IPS DF 4.7 (cell line): ENCODE measurements at regions not wholly inside any gene's neighbourhood (a gene's known extent, or its start where the extent isn't known, plus 50 kb on each side); places are given as distances from the start of the nearest gene placed in this dataset.
"Not testable (repeated sequence)": the region's sequence is repeated elsewhere in the genome, so short reads cannot be mapped to it uniquely, and the experiment has no call there.

Experiments used
- DNase-seq: peaks from one replicate; pipeline ENCODE4 v3.0.0-alpha.2; 2013; ENCODE audit warnings: low spot score; ENCODE audit errors: extremely low read depth

DNA sequence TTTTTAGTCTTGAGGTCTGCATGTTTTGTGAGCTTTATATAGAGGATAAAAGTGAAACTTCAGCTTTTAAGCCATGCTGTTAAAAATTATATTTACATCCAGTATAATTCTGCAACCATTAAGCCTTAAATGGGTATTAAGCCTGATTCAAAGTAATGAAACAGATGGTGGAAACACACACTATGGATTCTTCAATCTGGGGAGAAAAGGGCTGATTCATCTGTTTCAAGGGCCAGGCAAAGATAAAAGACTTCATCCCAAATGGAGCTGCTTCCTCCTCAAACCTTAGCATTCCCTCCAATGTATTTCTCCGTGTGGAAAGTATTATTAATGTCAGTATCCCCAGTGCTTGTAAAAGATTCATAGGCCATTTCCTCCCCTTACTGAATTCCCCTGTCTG, 367.4 kb upstream of the ZFHX3 start:
- no peak for DNase-seq

DNA sequence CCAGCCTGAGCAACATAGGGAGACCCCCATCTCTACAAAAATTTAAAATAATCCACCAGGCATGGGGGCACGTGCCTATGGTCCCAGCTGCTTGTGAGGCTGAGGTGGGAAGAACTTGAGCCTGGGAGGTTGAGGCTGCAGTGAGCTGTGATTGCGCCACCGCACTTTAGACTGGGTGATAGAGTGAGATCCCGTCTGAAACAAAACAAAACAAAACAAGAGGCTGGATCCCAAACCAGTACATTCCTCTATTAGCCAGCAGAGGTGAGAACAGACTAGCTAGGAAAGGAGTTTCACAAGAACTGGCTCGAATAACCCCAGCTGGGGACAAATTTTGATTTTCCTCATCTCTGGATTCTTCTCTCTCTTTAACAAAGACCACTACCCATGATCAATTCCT, 366.7 kb upstream of the ZFHX3 start:
- no peak for DNase-seq

DNA sequence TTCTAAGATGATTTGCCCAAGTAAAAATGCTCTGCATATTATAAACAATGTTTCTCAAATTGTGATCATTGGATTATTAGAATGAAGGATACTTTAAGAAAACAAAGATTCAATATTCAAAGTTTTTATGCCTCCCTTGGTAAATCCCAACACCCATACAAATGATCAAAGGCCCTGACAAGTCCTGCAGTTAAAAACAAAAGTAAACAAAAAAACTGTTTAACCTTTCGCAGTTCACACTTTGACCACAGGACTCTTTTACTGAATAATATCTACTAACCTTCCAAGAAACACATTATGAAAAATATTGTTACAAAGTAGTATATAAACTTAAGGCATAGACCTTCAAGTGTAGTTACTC, 365.9 kb upstream of the ZFHX3 start:
- no peak for DNase-seq

DNA sequence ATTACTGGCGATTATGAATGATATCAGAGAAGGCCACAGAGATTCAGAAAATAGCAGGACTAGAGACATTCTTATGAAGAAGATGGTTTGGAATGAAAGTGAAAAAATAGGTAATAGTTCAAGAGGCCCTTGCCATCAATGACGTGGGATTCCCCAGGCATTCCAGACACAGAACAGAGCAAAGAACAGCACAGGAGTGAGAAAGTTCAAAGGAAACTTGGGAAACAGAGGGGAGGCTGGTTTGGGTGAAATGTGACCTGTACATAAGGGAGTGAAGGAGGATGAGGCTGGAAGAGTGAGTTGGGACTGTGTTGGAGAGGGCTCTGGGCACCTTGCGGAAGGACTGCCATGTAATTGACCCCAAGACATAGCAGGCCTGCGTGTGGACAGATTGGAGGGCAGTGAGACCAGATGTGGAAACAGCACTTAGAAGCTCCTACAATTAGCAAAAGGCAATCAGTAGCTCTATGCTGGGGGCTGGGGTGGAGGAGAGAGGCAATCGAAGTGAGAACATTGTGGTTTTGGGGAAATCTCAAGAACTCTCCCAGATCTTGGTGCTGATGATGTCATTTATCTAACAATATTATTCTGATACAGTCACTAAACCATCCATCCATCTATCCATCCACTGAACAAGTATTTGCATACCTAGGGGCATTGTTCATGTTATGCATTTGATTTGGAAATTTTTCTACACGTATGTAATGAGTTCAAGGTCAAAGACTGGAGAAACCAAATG, 365.3 kb upstream of the ZFHX3 start:
- no peak for DNase-seq

DNA sequence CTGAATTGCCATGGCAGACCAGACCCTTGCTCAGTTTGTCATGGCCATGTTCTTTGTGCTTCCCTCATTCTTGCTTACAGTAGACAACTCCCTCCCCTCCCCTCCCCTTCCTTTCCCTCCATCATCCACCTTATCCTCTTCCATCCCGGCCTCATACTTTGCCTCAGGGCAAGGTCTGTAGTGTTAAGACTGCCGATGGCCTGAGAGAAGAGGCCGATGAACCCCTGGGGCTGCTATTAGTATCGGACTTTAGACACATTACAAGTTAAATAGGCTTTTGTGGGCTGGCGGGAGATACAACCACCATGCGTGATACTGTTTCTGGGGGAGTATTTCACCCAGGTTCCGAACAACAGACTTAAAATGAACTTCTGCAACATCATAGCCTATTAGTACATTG, 364.5 kb upstream of the ZFHX3 start:
- no peak for DNase-seq

DNA sequence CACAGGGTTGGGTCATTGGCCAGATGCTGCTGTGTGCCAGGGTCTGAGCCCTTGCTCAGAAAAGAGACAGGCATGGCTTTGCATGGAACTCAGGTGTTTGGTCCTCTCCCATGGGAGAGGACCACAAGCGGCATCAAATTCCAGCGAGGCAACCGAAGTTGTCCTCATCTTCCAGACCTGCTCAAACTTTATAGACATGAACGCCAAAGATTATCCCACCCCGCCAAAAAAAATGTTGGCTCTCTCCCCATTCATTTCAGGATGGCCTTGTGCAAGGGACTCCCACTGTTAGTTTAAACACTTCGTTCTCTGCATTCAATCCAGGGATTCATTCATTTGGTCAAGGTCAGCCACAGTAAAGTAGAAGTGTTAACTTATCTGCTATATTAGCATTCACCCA, 360.8 kb upstream of the ZFHX3 start:
- no peak for DNase-seq

DNA sequence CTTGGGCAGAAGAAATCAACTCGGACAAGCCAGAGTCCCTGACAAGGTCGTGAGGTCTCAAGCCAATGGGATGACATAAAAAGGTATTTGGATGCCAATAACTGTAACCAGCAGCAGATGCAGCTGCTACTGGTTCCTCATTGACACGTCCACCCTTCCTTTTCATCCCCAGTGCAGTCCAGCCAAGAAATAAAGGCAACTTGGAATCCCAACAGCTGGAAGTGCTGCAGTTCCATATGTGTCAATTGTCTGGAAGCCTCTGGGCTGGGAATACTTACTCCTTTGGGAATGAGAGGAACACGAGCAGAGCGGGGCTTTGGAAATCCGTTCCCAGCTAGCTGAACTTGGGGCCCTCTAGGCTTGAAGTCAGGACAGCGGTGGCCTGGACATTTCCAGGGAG, 360.4 kb upstream of the ZFHX3 start:
- DNase-seq = no peak

DNA sequence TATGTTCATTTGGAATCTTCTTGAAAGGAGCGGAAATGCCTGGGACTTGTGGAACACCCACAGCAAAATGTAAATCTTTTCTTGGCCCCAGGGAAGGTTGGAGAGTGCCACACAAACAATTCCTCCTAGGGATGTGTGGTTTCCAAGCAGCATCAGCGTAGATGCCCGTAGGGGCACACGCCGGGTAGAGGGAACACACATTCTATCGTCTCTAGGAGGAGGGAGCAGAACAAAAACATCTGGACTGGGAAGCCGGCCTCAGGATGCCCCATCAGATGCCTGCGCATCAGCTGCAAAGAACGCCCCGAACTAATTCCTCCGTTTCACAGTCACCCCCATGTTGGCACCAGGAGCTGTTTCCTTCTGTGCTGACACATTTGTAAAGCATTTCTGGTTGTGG, 357.9 kb upstream of the ZFHX3 start:
- no peak for DNase-seq

DNA sequence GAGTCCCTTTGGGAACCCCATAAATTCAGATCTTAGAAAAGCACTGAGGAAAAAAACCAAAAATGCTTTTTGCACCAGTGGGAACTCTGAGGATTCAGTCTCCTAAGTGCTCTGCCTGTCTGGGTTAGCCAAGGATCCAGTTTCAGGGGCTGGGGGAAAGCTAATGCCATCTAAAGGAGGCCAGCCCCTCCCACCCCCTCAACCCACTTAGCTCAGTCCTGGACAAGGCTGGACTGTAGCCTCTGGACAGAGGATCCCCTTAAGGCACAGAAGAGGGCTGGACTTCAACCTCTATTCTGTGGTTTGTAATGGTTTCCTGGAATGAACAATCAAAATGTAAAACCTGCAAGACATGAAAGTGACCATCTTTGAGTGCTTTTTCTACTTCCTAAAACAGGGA, 356.1 kb upstream of the ZFHX3 start:
- DNase-seq = no peak

DNA sequence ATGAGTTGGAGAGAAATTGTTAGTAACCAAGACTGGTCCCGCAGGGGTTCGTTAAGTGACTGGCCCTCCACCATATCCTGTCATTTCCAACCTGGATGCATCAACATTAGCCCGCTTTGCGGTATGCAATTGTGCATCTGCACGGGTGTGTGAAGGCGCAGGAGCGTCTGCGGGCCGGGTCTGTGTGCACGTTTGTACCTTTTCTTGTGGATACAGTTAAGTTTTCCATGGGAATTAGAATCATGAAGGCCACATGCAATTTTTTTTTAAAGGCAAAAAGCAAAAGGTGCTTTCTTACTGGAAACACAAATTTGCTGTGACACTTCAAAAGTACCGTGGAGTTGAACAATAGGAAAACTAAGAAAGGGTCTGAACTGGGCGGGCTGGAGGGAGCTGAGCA, 355.4 kb upstream of the ZFHX3 start:
- DNase-seq = no peak

DNA sequence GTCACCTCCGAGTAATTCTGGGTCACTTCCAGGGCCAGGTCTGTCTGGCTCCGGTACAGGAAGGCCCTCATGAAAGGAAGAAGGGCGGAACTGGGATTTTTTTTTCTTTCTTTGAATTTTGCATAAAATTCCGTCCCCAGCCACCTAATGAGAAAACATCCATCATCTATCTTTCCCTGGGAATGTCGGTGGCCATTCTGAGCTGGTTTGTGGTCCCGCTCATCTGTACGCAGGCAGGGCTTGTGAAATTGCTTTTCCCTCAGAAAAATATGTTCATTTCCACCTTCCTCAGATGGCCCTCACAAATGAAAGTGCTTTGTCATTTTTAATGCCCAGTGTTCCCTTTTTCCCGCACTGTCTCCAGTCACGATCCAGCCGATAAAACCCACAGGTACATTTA, 353.0 kb upstream of the ZFHX3 start:
- no peak for DNase-seq

DNA sequence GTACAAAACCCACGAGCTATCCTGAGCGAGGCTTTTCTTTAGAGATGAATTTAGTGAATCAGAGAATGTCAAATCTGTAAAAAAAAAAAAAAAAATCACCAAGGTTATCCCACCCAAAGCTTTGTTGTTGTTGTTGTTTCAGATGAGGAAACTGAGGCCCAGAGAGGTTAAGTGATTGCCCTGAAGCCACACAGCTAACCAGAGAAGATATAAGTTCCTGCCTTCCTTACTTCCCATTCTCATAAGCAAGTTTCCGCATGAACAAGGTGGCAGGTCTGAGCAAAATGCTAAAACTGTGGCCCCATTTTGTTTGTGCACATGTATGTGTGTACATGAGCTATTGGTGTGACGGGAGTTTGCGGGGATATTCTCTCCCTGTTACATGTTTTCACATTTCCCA, 352.1 kb upstream of the ZFHX3 start:
- DNase-seq = no peak

DNA sequence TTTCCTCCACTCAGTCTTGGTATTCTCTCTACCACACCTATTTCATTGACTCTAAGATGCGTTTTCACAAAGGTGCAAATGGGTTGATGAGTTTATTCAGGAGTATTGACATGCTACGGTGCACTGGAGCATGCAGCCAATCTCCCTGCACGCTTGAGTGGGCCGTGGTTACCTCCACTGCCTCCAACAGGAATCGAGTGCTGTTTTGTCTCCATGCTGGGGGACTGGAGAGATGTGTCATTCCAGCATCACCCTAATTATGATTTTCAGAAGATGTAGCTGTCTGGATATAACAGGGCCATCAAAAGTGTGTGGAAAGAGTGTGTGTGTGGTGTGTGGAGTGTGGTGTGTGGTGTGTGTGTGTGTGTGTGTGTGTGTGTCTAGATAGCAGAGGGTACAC, 351.6 kb upstream of the ZFHX3 start:
- no peak for DNase-seq

DNA sequence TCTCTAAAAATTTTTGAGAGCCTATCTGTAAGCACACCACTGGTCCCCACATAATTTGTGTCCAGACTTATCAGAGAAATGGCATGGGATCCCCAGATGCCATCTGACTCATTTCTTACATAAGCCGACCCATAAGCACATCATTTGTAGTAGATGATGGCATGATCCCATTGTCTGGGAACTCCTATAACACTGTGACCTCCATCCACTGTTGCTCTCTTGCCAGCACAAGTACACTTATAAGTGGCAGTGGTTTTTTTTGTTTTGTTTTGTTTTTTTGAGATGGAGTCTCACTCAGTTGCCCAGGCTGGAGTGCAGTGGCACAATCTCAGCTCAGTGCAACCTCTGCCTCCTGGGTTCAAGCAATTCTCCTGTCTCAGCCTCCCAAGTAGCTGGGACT, 350.7 kb upstream of the ZFHX3 start:
- DNase-seq = not testable (repeated sequence)

DNA sequence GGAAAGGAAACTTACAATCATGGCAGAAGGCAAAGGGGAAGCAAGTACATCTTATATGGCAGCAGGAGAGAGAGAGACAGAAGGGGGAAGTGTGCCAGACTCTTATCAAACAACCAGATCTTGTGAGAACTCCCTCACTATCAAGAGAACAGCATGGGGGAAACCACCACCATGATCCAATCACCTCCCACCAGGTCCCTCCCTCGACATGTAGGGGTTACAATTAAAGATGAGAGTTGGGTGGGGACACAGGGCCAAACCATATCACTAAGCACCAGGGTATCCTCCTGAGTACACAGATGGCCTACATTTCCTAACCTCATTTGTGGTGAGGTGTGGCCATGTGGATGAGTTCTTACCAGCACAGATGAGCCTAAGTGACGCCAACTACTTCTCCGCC, 348.6 kb upstream of the ZFHX3 start:
- DNase-seq = no peak

DNA sequence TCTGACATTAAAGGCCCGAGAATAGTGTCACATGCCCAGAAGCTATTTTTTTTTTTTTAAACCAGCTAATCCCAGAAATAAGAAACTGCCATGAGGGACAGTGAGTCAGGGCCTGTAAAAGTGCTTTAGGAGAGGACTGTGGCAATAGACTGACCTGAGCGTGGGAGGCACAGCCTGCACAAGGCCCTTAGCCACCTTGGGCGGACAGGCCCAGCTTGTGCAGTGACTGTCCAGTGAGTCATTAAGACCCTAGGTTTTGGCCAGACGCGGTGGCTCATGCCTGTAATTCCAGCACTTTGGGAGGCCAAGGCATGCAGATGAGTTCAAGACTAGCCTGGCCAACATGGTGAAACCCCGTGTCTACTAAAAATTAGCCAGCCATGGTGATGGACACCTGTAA, 343.0 kb upstream of the ZFHX3 start:
- no peak for DNase-seq

DNA sequence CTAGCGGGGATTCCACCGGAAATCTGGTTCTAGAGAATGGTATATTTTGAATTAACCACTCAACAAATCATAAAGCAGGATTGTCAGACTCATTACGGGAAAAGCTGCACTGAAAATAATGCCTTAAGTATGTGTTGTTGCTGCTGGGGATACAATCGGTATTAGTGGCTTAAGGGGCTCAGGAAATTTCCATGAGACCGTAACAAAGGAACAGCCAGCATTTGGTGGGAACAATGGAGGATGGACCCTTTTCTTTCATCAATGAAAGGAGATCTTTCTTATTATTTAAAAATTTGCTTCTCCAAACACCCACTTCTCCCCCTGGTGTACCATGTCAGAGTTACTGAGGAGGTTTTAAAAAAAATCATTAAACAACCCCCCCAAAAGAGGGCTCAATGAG, 342.6 kb upstream of the ZFHX3 start:
- DNase-seq = no peak

DNA sequence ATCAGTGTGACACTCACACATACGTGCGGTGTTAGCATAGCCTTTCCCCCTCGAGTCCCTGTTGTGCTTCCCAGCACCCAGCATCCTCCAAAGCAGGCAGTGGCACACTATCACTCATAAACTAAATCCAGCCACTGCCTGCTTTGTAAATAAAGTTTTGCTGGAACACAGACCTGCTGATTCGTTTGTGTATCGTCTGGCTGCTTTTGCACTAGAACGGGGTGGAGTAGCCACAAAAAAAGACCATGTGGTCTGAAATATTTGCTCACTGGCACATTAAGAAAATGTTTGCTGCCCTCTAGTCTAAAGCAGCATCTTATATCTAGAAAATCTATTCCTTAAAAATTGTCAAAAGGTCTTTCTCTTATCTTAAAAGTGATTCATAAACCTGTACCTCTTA, 341.2 kb upstream of the ZFHX3 start:
- DNase-seq = no peak

DNA sequence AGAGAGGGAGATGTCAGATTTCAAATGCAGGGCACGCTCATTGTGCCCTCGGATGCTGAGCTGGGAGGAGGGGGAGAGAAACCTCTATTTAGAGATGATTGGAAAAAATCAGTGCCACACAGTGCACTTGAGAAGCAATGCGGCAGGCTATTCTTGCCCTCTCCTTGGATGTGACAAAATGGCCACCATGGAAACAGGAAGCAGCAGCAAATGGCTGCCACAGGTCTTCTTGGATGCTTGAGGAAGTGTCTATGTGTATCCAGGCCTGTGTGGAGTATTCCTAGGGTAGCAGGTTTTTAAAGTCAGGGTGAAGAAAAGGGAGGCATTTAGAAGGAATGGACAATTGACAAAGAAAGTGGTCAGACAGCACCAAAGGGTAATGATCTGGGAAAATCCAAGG, 340.1 kb upstream of the ZFHX3 start:
- DNase-seq = no peak

DNA sequence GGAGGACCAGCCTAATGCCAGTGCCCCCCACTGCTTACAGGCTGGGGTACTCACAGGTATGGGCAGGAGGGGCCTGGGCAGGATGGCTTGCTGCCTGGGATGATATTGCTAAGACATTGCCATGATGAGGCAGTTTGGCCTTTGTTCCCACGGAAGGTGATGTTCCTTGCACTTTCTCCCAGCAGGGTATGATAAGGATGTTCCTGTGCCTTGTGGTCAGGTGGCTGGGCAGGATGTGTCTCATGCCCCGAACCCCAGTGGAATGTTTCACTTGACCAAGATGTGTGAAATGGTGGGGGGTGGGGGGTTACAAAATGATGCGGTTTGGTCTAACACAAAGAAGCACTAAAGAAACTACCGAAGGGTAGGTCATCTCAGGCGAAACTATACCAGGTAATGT, 337.8 kb upstream of the ZFHX3 start:
- no peak for DNase-seq

DNA sequence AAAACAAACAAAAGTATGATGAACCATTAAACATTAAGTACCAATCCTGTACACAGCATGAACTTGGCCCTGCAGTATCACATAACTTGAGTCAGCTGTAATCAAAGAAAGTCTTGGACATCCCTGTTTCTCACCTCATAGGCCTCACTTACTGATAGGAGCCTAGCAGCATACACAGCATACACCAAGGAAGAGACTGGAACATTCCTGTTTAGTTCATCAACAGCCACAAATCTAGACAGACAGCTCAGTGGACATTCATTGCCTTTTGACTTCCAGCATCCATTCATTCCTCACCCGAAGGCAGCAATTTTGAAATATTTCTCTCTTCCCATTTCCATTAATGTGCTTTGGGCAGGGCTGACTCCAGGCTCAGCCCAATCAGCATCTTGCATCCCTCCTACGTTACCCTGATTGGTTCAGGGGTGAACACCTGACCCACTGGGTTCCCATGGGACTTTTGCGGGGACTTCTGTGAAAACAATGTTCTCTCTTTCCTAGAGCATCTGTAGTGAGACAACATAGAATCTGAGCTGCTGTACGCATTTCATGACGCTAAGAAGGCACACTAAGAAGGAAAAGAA, 336.7 kb upstream of the ZFHX3 start:
- DNase-seq = no peak

DNA sequence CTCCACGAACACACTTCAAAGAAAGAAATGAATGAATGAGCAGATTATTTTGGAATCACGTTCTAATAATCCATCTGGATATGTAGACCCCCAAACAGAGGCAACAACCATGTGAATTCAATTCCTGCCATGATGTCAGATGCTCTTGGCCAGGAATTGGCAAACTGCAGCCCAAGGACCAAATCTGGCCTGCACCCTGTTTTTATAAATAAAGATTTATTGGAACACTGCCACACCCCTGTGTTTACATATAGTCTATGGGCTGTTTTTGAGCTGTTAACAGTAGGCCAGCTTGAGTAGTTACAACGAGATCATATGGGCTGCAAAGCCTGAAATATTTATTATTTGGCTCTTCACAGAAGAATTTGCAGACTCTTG, 336.0 kb upstream of the ZFHX3 start:
- DNase-seq = no peak

DNA sequence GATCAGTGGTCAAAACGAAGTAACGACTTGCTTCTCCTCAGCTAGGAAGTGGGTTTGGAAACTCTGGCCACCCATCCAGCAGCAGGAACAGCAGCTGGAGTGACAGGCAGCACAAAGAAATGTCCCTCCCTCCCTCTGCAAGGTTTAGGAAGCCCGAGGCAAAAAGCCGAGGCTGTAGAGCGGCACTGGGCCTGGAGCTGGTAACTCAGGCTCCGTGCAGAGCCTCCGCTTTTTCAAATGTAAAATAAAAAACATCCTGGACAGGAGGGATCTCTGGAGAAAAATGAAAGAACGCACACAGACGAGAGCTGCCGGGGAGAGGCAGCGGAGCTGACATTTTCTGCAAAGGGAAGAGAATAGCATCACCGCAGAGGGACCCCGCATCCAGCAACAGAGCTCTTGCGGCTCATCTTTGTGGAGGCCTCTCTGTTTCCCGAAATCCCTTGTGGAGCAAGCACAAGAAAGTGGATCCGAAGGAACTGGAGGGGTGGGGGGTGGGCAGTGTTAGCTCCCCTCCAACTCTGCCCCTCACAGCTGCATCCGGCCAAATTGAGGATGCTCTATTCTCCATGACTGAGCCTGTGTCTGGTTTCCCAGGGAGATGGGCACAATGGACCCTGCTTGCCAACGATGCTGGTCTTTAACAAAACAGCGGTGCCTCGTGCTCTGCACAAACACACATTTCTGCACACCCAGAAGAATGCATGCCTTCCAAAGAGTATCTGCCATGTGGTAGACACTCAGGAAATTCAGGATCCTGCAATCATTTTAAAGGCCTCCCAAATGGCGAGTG, 335.5 kb upstream of the ZFHX3 start:
- DNase-seq = no peak
